HCT116 (cell line): ENCODE measurements at regions not wholly inside any gene's neighbourhood (a gene's known extent, or its start where the extent isn't known, plus 50 kb on each side); places are given as distances from the start of the nearest gene placed in this dataset.
"Not testable (repeated sequence)": the region's sequence is repeated elsewhere in the genome, so short reads cannot be mapped to it uniquely, and the experiment has no call there.

Experiments
- ATAC-seq: fragments of 200-7000 bp; cut with Tn5 transposase; 2 replicates; pipeline ENCODE4 v1.9.1; 2020; ENCODE audit warnings: mild to moderate bottlenecking, moderate library complexity
- BruUV-seq: library from RNA; stranded (reverse); fragments of 400-500 nt; replicated peaks from 2 replicates; lab custom pipeline; 2021; lab: Mats Ljungman, UMichigan
- CTCF ChIA-PET: fragments of 300-600 bp; sonication (Branson Sonifier 250); formaldehyde crosslinking; loops from one replicate; lab custom pipeline; 2021; ENCODE audit warnings: antibody characterized with exemption; lab: Charles Lee
- POLR2A ChIA-PET: fragments of 300-600, 350-600 bp; sonication (Branson Sonifier 250); formaldehyde crosslinking; loops from one replicate; lab custom pipeline; 2021; ENCODE audit warnings: antibody characterized with exemption; lab: Charles Lee
- RAD21 ChIA-PET, 2 experiments: fragments of 300-600 bp; sonication (Branson Sonifier 250); formaldehyde crosslinking; loops; one replicate each; lab custom pipeline; 2023; ENCODE audit warnings: low total read pairs in 2 of 2; ENCODE audit not compliant: uncharacterized antibody in 2 of 2, unreplicated experiment in 2 of 2, low non-redundant PET in 1 of 2; lab: Charles Lee
- DNase-seq: peaks from one replicate; pipeline ENCODE4 v3.0.0-alpha.2; 2010; ENCODE audit warnings: low read depth, low spot score
- H2AFZ ChIP-seq: fragments of 200-600 bp; shearing (Covaris generic), sonication (generic); 2 replicates; pipeline ENCODE4 v1.6.1; 2017; ENCODE audit warnings: low read depth, mixed run types, mixed read lengths, antibody characterized with exemption, low read length; ENCODE audit not compliant: poor library complexity, severe bottlenecking
- H3K27ac ChIP-seq: 2 replicates; pipeline ENCODE4 v1.5.1; 2012; ENCODE audit warnings: low read depth, low read length
- H3K27me3 ChIP-seq: fragments of 200-600 bp; sonication (generic); 2 replicates; pipeline ENCODE4 v1.6.1; 2016; ENCODE audit warnings: mixed run types, low read length, mixed read lengths; ENCODE audit not compliant: insufficient read depth
- H3K36me3 ChIP-seq, 2 experiments: fragments of 200-500 bp in 1 of 2; fragments of 200-600 bp in 1 of 2; sonication (Bioruptor generic) in 1 of 2; sonication (generic) in 1 of 2; 2 replicates each; pipeline versions ENCODE4 v1.5.1 to v1.6.1; 2014 to 2016; ENCODE audit warnings: low read length in 2 of 2, inconsistent platforms in 1 of 2, mixed read lengths in 1 of 2, mixed run types in 1 of 2; ENCODE audit not compliant: insufficient read depth in 2 of 2, control insufficient read depth in 1 of 2
- H3K4me1 ChIP-seq, 2 experiments: fragments of 200-600 bp in 1 of 2; sonication (generic) in 1 of 2; 2 replicates each; pipeline versions ENCODE4 v1.5.1 to v1.6.1; 2012 to 2017; ENCODE audit warnings: low read length in 2 of 2, inconsistent platforms in 1 of 2, mild to moderate bottlenecking in 1 of 2, mixed read lengths in 1 of 2, mixed run types in 1 of 2, moderate library complexity in 1 of 2; ENCODE audit not compliant: insufficient read depth in 2 of 2, control insufficient read depth in 1 of 2
- H3K4me2 ChIP-seq: fragments of 200-600 bp; sonication (generic); 2 replicates; pipeline ENCODE4 v1.6.1; 2017; ENCODE audit warnings: mixed run types, low read length, mixed read lengths
- H3K4me3 ChIP-seq, 2 experiments: fragments of 200-600 bp in 1 of 2; sonication (generic) in 1 of 2; replicated peaks in 1 of 2; 2 replicates each; pipeline ENCODE4 v1.5.1; 2011 to 2016; ENCODE audit warnings: low read length in 2 of 2, control low read depth in 1 of 2, low read depth in 1 of 2, mild to moderate bottlenecking in 1 of 2, mixed read lengths in 1 of 2, mixed run types in 1 of 2
- H3K79me2 ChIP-seq: fragments of 200-600 bp; sonication (generic); 2 replicates; pipeline ENCODE4 v1.6.1; 2017; ENCODE audit warnings: mild to moderate bottlenecking, mixed run types, low read length, moderate library complexity, mixed read lengths; ENCODE audit not compliant: insufficient read depth
- H3K9ac ChIP-seq: fragments of 200-600 bp; sonication (generic); 2 replicates; pipeline ENCODE4 v1.6.1; 2016; ENCODE audit warnings: low read length, mixed read lengths
- H3K9me2 ChIP-seq: fragments of 200-600 bp; sonication (generic), shearing (Covaris generic); 2 replicates; pipeline ENCODE4 v1.6.1; 2017; ENCODE audit warnings: mixed run types, mild to moderate bottlenecking, moderate library complexity; ENCODE audit not compliant: insufficient read depth
- H3K9me3 ChIP-seq, 2 experiments: fragments of 200-500 bp in 1 of 2; fragments of 200-600 bp in 1 of 2; sonication (Bioruptor generic) in 1 of 2; sonication (generic) in 1 of 2; 2 replicates each; pipeline ENCODE4 v1.6.1; 2014 to 2017; ENCODE audit warnings: low read length in 2 of 2, mixed read lengths in 2 of 2, inconsistent platforms in 1 of 2, low read depth in 1 of 2, mild to moderate bottlenecking in 1 of 2, mixed run types in 1 of 2, moderate library complexity in 1 of 2; ENCODE audit not compliant: control insufficient read depth in 1 of 2, insufficient read depth in 1 of 2
- H4K20me1 ChIP-seq: fragments of 200-600 bp; sonication (generic), shearing (Covaris generic); 2 replicates; pipeline ENCODE4 v1.6.1; 2017; ENCODE audit warnings: mixed run types, mild to moderate bottlenecking, moderate library complexity; ENCODE audit not compliant: insufficient read depth
- CEBPB ChIP-seq: IDR thresholded peaks from 2 replicates; pipeline ENCODE4 v1.6.1; 2012; ENCODE audit warnings: low read depth
- EGR1 ChIP-seq: IDR thresholded peaks from 2 replicates; pipeline ENCODE4 v1.6.1; 2012; ENCODE audit warnings: low read depth
- EZH2 ChIP-seq: fragments of 200-600 bp; sonication (generic); IDR thresholded peaks from 2 replicates; pipeline ENCODE4 v1.6.1; 2017; ENCODE audit warnings: antibody characterized with exemption, mixed run types
- FOSL1 ChIP-seq: IDR thresholded peaks from 2 replicates; pipeline ENCODE4 v1.6.1; 2012; ENCODE audit warnings: low read depth
- MAX ChIP-seq: IDR thresholded peaks from 2 replicates; pipeline ENCODE4 v1.6.1; 2012
- POLR2AphosphoS5 ChIP-seq: IDR thresholded peaks from 2 replicates; pipeline ENCODE4 v1.6.1; 2011; ENCODE audit warnings: mild to moderate bottlenecking, low read depth, low read length, moderate library complexity
- SIN3A ChIP-seq: IDR thresholded peaks from 2 replicates; pipeline ENCODE4 v1.6.1; 2012; ENCODE audit warnings: low read depth
- SP1 ChIP-seq: IDR thresholded peaks from 2 replicates; pipeline ENCODE4 v1.6.1; 2012; ENCODE audit warnings: low read depth
- TCF7L2 ChIP-seq: IDR thresholded peaks from 2 replicates; pipeline ENCODE4 v1.7.0; 2011; ENCODE audit warnings: borderline replicate concordance, inconsistent platforms; ENCODE audit not compliant: insufficient read depth, insufficient read length; ENCODE audit errors: extremely low read depth
- intact Hi-C: fragments of 100-400 bp; cut with micrococcal nuclease; formaldehyde crosslinking; loops from 2 replicates; pipeline ENCODE4 v1.10.0; 2022

- H3K4me2 ChIP-seq, BruUV-seq, H3K4me1 ChIP-seq, H3K79me2 ChIP-seq, RAD21 ChIA-PET, H3K36me3 ChIP-seq, POLR2A ChIA-PET, CTCF ChIA-PET, H3K9me2 ChIP-seq, H4K20me1 ChIP-seq, H3K27me3 ChIP-seq, H3K9me3 ChIP-seq, H3K9ac ChIP-seq, intact Hi-C loops, ATAC-seq, H3K4me3 ChIP-seq, H3K27ac ChIP-seq, H2AFZ ChIP-seq, DNase-seq: not testable (repeated sequence)
Observed at GRCh38 chr1:245102149-245102548, 52.6 kb upstream of the KIF26B start.

GRCh38 chr1:245099401-245099800, 55.4 kb upstream of the KIF26B start:
- ChIA-PET POLR2A (no interaction called here), CTCF (no interaction called here), RAD21 (no interaction called here)
- TF ChIP-seq MAX (no peak), SP1 (no peak), SIN3A (no peak), CEBPB (no peak), POLR2AphosphoS5 (no peak), FOSL1 (no peak), EZH2 (no peak), TCF7L2 (no peak), EGR1 (no peak)
- no peak overlapping the region for H3K4me2 ChIP-seq
- H3K9me3 ChIP-seq: no peaks in the 10 kb centered on the region
- ATAC-seq: no peak
- no peaks in the 10 kb centered on the region for H3K4me1 ChIP-seq
- no peaks in the 10 kb centered on the region for H4K20me1 ChIP-seq
- H3K9ac ChIP-seq: no peak overlapping the region
- DNase-seq: no peak
- intact Hi-C loops: no loop called here
- no peak overlapping the region for H3K27ac ChIP-seq
- no peaks in the 10 kb centered on the region for H3K27me3 ChIP-seq
- no peak overlapping the region for H3K4me3 ChIP-seq
- no peaks in the 10 kb centered on the region for H3K79me2 ChIP-seq
- H3K36me3 ChIP-seq: no peaks in the 10 kb centered on the region
- no peak overlapping the region for H2AFZ ChIP-seq
- BruUV-seq: no TSS peak
- no peaks in the 10 kb centered on the region for H3K9me2 ChIP-seq
